CD14-positive monocyte (primary cell): ENCODE measurements at regions not wholly inside any gene's neighbourhood (a gene's known extent, or its start where the extent isn't known, plus 50 kb on each side); places are given as distances from the start of the nearest gene placed in this dataset.
A peak's percentile ranks its signal among the peaks of the same experiment; 100 is the strongest.

ENCODE experiments used
- DNase-seq, 3 donors: peaks; one replicate each; pipeline ENCODE4 v3.0.0-alpha.2; 2011 to 2022
- H2AFZ ChIP-seq: 2 replicates; pipeline ENCODE4 v1.6.0; 2012; ENCODE audit warnings: mild to moderate bottlenecking, low read depth, low read length, inconsistent platforms; ENCODE audit not compliant: insufficient read depth, poor library complexity, severe bottlenecking
- H3K27ac ChIP-seq, 2 donors: 1 replicate in 1 of 2; 2 replicates in 1 of 2; pipeline ENCODE4 v1.5.1; 2012 to 2013; ENCODE audit warnings: low read length in 2 of 2, control low read depth in 1 of 2, inconsistent platforms in 1 of 2, low read depth in 1 of 2, mild to moderate bottlenecking in 1 of 2
- H3K27me3 ChIP-seq, 2 donors: one replicate each; pipeline versions ENCODE4 v1.6.0 to v1.6.1; 2011 to 2013; ENCODE audit warnings: low read length in 2 of 2; ENCODE audit not compliant: control insufficient read depth in 2 of 2, insufficient read depth in 2 of 2
- H3K36me3 ChIP-seq, 2 donors: replicated peaks in 1 of 2; 1 replicate in 1 of 2; 2 replicates in 1 of 2; pipeline versions ENCODE4 v1.5.1 to v1.6.1; 2012 to 2013; ENCODE audit warnings: low read length in 2 of 2, control low read depth in 1 of 2, inconsistent platforms in 1 of 2, mild to moderate bottlenecking in 1 of 2; ENCODE audit not compliant: insufficient read depth in 2 of 2, control insufficient read depth in 1 of 2
- H3K4me1 ChIP-seq, 2 donors: 1 replicate in 1 of 2; 2 replicates in 1 of 2; pipeline versions ENCODE4 v1.5.1 to v1.6.1; 2012 to 2013; ENCODE audit warnings: low read length in 2 of 2, control low read depth in 1 of 2, inconsistent platforms in 1 of 2, mild to moderate bottlenecking in 1 of 2, moderate library complexity in 1 of 2; ENCODE audit not compliant: insufficient read depth in 2 of 2, control insufficient read depth in 1 of 2
- H3K4me2 ChIP-seq: replicated peaks from 2 replicates; pipeline ENCODE3; 2012; ENCODE audit warnings: low read length, moderate library complexity, mild to moderate bottlenecking; ENCODE audit not compliant: poor library complexity, severe bottlenecking; ENCODE audit errors: extremely low read depth
- H3K4me3 ChIP-seq, 3 experiments: fragments of 200-600 bp in 1 of 3; sonication (generic) in 1 of 3; replicated peaks in 1 of 3; 1 replicate in 2 of 3; 2 replicates in 1 of 3; pipeline ENCODE4 v1.5.1; 2011 to 2013; ENCODE audit warnings: low read length in 3 of 3, mild to moderate bottlenecking in 3 of 3, control low read depth in 2 of 3, low read depth in 2 of 3, inconsistent platforms in 1 of 3, moderate library complexity in 1 of 3
- H3K79me2 ChIP-seq: 2 replicates; pipeline ENCODE4 v1.6.0; 2012; ENCODE audit warnings: mild to moderate bottlenecking, control low read depth, inconsistent platforms, low read length, moderate library complexity; ENCODE audit not compliant: insufficient read depth
- H3K9ac ChIP-seq: 2 replicates; pipeline ENCODE4 v1.6.0; 2017; ENCODE audit warnings: low read length, mild to moderate bottlenecking; ENCODE audit not compliant: insufficient read depth, poor library complexity, severe bottlenecking
- H3K9me3 ChIP-seq, 2 donors: replicated peaks in 1 of 2; 1 replicate in 1 of 2; 2 replicates in 1 of 2; pipeline versions ENCODE4 v1.5.1 to v1.6.1; 2012 to 2013; ENCODE audit warnings: low read length in 2 of 2, control low read depth in 1 of 2; ENCODE audit not compliant: control insufficient read depth in 1 of 2, insufficient read depth in 1 of 2
- H4K20me1 ChIP-seq: 2 replicates; pipeline ENCODE4 v1.6.0; 2012; ENCODE audit warnings: mild to moderate bottlenecking, low read length, control low read depth, moderate library complexity; ENCODE audit not compliant: insufficient read depth
- H3K27ac Mint-ChIP-seq, 7 donors: one replicate each; pipeline ENCODE4 v1.8.0; 2020; ENCODE audit warnings: mild to moderate bottlenecking in 7 of 7, mixed read lengths in 7 of 7, moderate library complexity in 6 of 7, inconsistent platforms in 2 of 7
- H3K27me3 Mint-ChIP-seq, 3 donors: one replicate each; pipeline ENCODE4 v1.8.0; 2021 to 2022; ENCODE audit warnings: low read depth in 3 of 3, mild to moderate bottlenecking in 3 of 3, mixed read lengths in 3 of 3, moderate library complexity in 3 of 3, inconsistent platforms in 1 of 3
- H3K36me3 Mint-ChIP-seq, 2 donors: one replicate each; pipeline ENCODE4 v1.8.0; 2020; ENCODE audit warnings: mixed read lengths in 2 of 2, inconsistent platforms in 1 of 2, mild to moderate bottlenecking in 1 of 2
- H3K4me1 Mint-ChIP-seq: one replicate; pipeline ENCODE4 v1.8.0; 2020; ENCODE audit warnings: mild to moderate bottlenecking, mixed read lengths
- H3K4me3 Mint-ChIP-seq, 2 donors: one replicate each; pipeline ENCODE4 v1.8.0; 2020; ENCODE audit warnings: mild to moderate bottlenecking in 2 of 2, mixed read lengths in 2 of 2, moderate library complexity in 1 of 2
- H3K9me3 Mint-ChIP-seq, 7 donors: one replicate each; pipeline ENCODE4 v1.8.0; 2020 to 2022; ENCODE audit warnings: mixed read lengths in 7 of 7, mild to moderate bottlenecking in 6 of 7, moderate library complexity in 6 of 7, inconsistent platforms in 2 of 7
- WGBS: methylation state at CpG from one replicate; pipeline ENCODE4 v1.1.5; 2013; ENCODE audit warnings: missing lambda C conversion rate; ENCODE audit not compliant: insufficient coverage; 5-methylcytosine and 5-hydroxymethylcytosine counted together
- intact Hi-C, 2 donors: fragments of 100-400 bp; cut with micrococcal nuclease; formaldehyde crosslinking; loops; one replicate each; pipeline versions ENCODE4 v1.15.0 to v1.15.1; 2023
- TF ChIP-seq, protein P1 (sequence below): fragments of 200-600 bp; IDR thresholded peaks from one replicate; pipeline ENCODE4 v1.8.0; 2022; ENCODE audit warnings: antibody characterized with exemption, mild to moderate bottlenecking

DNA sequence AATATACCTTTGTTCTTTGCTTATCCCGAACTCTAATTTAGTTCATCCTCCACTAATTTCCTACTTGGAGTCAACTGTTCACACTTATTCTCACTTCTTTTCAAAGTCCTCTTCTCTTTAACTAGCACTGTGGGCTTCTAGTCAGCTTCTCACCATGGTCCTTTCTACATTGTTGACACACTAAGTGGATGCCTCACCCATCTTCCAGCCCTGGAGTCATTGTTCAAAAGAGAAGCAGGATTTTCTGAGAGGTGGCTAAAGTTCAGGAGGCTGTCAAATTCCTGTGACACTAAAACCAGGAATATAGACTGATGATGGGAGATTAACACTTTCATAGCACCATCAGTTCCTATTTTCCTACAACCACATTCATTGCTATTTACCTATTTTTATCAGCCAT is 99.3 kb downstream of the PHLDA1 start:
- Histone ChIP-seq H3K9ac (no peak overlapping the region), H3K4me2 (no peak overlapping the region), H3K36me3 (no peaks in the 10 kb centered on the region), H4K20me1 (no peaks in the 10 kb centered on the region), H3K4me3 (no peak overlapping the region), H3K27ac (no peak overlapping the region), H3K4me1 (peaks cover 9 to 13% of the 10 kb centered on the region in 2 donors), H2AFZ (no peak overlapping the region), H3K27me3 (peaks cover 28 to 40% of the 10 kb centered on the region in 2 donors), H3K79me2 (no peaks in the 10 kb centered on the region), H3K9me3 (no peaks in the 10 kb centered on the region)
- Mint-ChIP-seq H3K9me3 (peaks cover 0 to 7% (median 4%) of the 10 kb centered on the region in 7 donors), H3K4me1 (peaks cover 12% of the 10 kb centered on the region), H3K27ac (no peak overlapping the region), H3K4me3 (peak overlapping the region in 1 of 2 donors; percentile 47), H3K27me3 (peaks cover 17 to 36% (median 25%) of the 10 kb centered on the region in 3 donors), H3K36me3 (no peaks in the 10 kb centered on the region)
- TF ChIP-seq, protein P1, sequence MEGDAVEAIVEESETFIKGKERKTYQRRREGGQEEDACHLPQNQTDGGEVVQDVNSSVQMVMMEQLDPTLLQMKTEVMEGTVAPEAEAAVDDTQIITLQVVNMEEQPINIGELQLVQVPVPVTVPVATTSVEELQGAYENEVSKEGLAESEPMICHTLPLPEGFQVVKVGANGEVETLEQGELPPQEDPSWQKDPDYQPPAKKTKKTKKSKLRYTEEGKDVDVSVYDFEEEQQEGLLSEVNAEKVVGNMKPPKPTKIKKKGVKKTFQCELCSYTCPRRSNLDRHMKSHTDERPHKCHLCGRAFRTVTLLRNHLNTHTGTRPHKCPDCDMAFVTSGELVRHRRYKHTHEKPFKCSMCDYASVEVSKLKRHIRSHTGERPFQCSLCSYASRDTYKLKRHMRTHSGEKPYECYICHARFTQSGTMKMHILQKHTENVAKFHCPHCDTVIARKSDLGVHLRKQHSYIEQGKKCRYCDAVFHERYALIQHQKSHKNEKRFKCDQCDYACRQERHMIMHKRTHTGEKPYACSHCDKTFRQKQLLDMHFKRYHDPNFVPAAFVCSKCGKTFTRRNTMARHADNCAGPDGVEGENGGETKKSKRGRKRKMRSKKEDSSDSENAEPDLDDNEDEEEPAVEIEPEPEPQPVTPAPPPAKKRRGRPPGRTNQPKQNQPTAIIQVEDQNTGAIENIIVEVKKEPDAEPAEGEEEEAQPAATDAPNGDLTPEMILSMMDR, result no peak
- intact Hi-C loops, result loop anchor here (5.0 to 10.0 kb wide), 2 partner anchors 53 to 90 kb away; no protein-coding TSS in a partner anchor
- DNase-seq, result no peak
- WGBS, result 73% methylated on average over 1 of the region's 1 CpG

DNA sequence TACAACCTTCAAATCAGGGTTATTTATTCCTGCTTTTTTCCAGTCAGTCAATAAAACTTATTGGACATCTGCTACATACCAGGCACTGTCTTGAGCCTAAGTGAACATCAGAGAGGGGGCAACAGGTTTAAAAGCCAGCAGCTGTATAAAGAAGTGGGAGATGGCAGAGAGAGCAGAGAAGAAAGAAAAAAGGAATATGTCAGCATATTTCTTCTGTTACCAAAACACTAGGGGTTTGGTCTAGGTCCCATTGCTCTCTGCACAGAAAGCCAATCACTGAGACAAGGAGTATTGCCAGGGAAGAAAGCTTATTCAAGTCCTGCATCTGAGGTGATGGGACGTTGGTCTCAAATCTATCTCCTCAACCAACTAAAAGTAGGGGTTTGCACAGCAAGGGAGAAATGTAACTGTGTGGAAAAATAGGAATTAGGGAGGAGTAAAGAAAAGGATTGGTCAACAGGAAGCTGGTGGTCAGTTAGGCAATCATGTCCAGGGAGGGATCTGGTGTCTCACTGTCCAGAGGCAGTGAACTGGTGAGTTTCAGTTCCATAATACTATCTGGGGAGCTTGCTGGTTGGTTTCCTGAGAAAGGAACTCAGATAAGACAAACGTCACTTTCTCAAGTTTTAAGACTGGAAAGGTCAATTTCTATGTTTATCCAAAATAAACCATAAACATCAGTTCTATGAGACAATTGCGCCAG is 107.5 kb downstream of the PHLDA1 start:
- H3K9ac ChIP-seq, result no peak overlapping the region
- no peak overlapping the region for H2AFZ ChIP-seq
- Mint-ChIP-seq H3K27ac (peak overlapping the region in 1 of 7 donors; percentile 36), H3K36me3 (peaks cover 0 to 2% of the 10 kb centered on the region in 2 donors), H3K4me1 (no peaks in the 10 kb centered on the region), H3K9me3 (peaks cover 22 to 52% (median 42%) of the 10 kb centered on the region in 7 donors), H3K27me3 (peaks cover 6 to 12% (median 7%) of the 10 kb centered on the region in 3 donors), H3K4me3 (no peak overlapping the region)
- H3K4me2 ChIP-seq, result no peak overlapping the region
- no peak overlapping the region for H3K4me3 ChIP-seq
- no peaks in the 10 kb centered on the region for H3K79me2 ChIP-seq
- H3K27ac ChIP-seq, result no peak overlapping the region
- TF ChIP-seq, protein P1, result no peak
- intact Hi-C loops, result no loop called here
- WGBS, result no CpG with 5 or more reads among the region's 3 CpGs
- peaks cover 28 to 36% of the 10 kb centered on the region in 2 donors for H3K9me3 ChIP-seq
- no peaks in the 10 kb centered on the region for H4K20me1 ChIP-seq
- no peaks in the 10 kb centered on the region for H3K27me3 ChIP-seq
- no peaks in the 10 kb centered on the region for H3K4me1 ChIP-seq
- peak; percentile 29 to 60 (median 49) for DNase-seq
- no peaks in the 10 kb centered on the region for H3K36me3 ChIP-seq
